ENCODE measurements at regions not wholly inside any gene's neighbourhood (a gene's known extent, or its start where the extent isn't known, plus 50 kb on each side); places are given as distances from the start of the nearest gene placed in this dataset.

DNA sequence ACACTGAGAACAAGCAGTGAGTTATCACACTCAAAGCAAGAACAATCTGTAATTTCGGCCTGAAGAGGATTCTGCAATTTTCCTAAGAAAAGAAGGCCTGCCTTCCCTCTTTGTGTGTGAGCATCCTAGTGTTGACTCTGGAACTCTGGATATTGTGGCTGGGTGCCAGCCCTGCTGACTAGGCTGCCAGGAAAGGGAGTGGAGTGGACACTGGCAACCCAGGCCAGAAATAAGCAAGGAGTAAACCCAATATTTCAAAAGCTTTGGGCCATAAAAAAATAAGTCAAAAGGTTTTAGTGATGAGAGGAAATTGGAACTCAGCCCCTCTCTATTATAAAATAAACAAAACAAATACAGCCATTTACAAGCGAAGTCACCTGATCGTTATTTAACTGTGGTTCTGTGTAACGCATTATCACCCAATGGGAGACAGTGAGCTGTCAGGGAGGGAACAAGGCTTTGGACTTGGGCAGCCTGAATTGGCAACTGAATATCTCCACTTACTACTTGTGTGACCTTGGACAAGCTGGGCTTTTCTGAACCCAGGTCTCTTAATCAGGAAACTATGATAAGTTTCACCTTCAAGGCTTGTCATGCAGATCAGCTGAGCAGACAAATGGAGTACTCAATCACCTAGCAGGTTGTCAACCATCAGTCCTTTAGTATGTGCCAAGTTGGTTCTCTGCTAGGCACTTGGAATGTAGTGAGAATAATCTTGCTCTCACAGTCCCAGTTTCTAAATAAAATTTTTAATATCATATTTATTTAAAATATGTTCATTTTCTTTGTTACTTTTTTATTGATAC is 196.2 kb downstream of the PAX1 start:
- no peak overlapping the region for H3K4me3 ChIP-seq (replicated peaks; ENCODE audit: low read depth, low read length)
- H3K36me3 ChIP-seq (ENCODE audit: control insufficient read depth, insufficient read depth, low read length) = no peaks in the 10 kb centered on the region
- TF ChIP-seq, protein P1, sequence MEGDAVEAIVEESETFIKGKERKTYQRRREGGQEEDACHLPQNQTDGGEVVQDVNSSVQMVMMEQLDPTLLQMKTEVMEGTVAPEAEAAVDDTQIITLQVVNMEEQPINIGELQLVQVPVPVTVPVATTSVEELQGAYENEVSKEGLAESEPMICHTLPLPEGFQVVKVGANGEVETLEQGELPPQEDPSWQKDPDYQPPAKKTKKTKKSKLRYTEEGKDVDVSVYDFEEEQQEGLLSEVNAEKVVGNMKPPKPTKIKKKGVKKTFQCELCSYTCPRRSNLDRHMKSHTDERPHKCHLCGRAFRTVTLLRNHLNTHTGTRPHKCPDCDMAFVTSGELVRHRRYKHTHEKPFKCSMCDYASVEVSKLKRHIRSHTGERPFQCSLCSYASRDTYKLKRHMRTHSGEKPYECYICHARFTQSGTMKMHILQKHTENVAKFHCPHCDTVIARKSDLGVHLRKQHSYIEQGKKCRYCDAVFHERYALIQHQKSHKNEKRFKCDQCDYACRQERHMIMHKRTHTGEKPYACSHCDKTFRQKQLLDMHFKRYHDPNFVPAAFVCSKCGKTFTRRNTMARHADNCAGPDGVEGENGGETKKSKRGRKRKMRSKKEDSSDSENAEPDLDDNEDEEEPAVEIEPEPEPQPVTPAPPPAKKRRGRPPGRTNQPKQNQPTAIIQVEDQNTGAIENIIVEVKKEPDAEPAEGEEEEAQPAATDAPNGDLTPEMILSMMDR (IDR thresholded peaks at IDR 0.05; ENCODE audit: insufficient read depth, low read length, poor library complexity, severe bottlenecking) = no peak
- no peaks in the 10 kb centered on the region for H3K27me3 ChIP-seq (replicated peaks; ENCODE audit: control insufficient read depth, insufficient read depth, low read length)
- DNase-seq (ENCODE audit: extremely low read depth, insufficient read length) = no peak

DNA sequence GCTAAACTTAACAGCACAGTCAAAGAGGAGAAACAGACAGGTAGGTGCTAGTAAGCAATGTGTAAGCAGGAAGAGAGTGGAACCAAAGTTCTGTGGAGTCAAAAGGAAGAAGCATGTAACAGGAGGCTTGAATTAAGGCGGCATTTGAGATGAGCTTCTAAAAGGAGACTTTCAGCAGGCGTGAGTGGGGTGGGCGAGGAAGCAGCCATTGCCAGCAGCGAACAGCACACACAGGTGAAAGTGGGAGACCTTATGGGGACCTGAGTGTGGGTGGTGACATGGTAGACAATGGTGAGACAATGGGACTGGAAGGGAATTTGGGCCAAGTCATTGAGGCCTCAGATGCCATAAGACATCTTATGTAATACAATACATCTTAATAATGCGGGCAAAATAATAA is 195.0 kb downstream of the PAX1 start:
- TF ChIP-seq, protein P1 (IDR thresholded peaks at IDR 0.05; ENCODE audit: insufficient read depth, low read length, poor library complexity, severe bottlenecking) = no peak
- no peaks in the 10 kb centered on the region for H3K36me3 ChIP-seq (ENCODE audit: control insufficient read depth, insufficient read depth, low read length)
- no peak for DNase-seq (ENCODE audit: extremely low read depth, insufficient read length)
- H3K4me3 ChIP-seq (replicated peaks; ENCODE audit: low read depth, low read length) = no peak overlapping the region
- no peaks in the 10 kb centered on the region for H3K27me3 ChIP-seq (replicated peaks; ENCODE audit: control insufficient read depth, insufficient read depth, low read length)

DNA sequence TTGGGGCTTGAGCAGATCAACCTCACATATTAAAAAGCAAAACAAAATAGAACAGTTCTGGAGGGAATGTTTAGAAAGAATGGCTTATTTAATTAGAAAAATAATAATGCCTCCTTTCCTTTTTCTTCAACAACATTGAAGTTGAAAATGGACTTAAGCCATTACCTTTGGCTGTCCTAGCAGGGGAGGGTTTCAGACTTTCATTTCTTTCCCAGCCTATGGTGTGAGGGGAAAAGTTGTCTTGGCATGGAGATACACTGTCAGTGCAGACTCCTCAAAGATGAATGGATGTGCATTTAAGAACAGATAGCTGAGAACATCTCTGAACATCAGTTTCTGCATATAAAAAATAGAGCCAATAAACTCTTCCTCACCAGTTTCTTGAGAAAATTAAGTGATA is 169.5 kb downstream of the PAX1 start:
- no peaks in the 10 kb centered on the region for H3K36me3 ChIP-seq (ENCODE audit: control insufficient read depth, insufficient read depth, low read length)
- DNase-seq (ENCODE audit: extremely low read depth, insufficient read length) = no peak
- TF ChIP-seq, protein P1 (IDR thresholded peaks at IDR 0.05; ENCODE audit: insufficient read depth, low read length, poor library complexity, severe bottlenecking) = no peak
- no peaks in the 10 kb centered on the region for H3K27me3 ChIP-seq (replicated peaks; ENCODE audit: control insufficient read depth, insufficient read depth, low read length)
- no peak overlapping the region for H3K4me3 ChIP-seq (replicated peaks; ENCODE audit: low read depth, low read length)

DNA sequence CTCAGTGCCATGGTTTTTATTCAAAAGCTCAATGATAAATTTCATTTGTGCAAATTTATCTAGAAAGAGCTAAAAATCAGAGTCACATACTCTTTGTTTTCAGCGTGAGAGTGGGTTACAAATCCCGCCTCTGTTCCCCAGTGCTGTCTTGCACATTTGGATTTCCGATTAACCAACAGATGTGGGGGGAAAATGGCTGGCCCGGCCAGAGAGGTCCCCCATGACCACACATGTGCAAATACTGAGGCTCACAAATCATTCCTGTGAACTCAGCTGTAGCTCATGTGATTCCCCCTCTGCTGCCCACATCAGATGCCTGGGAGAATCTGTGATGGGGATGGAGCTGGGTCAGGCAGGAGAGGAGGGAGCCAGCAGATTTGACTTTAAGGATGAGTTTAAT is 168.7 kb downstream of the PAX1 start:
- H3K36me3 ChIP-seq (ENCODE audit: control insufficient read depth, insufficient read depth, low read length) = no peaks in the 10 kb centered on the region
- TF ChIP-seq, protein P1 (IDR thresholded peaks at IDR 0.05; ENCODE audit: insufficient read depth, low read length, poor library complexity, severe bottlenecking) = no peak
- no peaks in the 10 kb centered on the region for H3K27me3 ChIP-seq (replicated peaks; ENCODE audit: control insufficient read depth, insufficient read depth, low read length)
- H3K4me3 ChIP-seq (replicated peaks; ENCODE audit: low read depth, low read length) = no peak overlapping the region
- DNase-seq (ENCODE audit: extremely low read depth, insufficient read length) = no peak

DNA sequence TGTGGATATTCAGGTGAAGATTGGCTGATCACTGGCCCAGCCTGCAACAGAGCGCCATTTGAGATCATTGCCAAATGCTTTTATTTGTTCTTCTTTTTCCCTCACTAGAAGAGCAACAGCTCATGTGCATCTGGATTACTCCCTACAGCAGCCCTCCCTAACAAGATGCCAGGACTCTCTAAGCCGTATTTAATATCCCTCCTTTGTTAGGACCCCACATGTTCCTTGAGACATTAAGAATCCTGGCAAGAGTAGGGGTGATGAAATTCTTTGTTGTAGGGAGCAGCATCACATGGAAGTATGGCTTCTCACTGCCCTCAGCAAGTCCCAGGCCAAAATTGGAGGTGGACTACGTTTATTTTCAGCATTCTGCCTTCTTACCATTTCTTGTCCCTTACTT is 167.8 kb downstream of the PAX1 start:
- no peak overlapping the region for H3K4me3 ChIP-seq (replicated peaks; ENCODE audit: low read depth, low read length)
- no peaks in the 10 kb centered on the region for H3K27me3 ChIP-seq (replicated peaks; ENCODE audit: control insufficient read depth, insufficient read depth, low read length)
- TF ChIP-seq, protein P1 (IDR thresholded peaks at IDR 0.05; ENCODE audit: insufficient read depth, low read length, poor library complexity, severe bottlenecking) = no peak
- DNase-seq (ENCODE audit: extremely low read depth, insufficient read length) = no peak
- no peaks in the 10 kb centered on the region for H3K36me3 ChIP-seq (ENCODE audit: control insufficient read depth, insufficient read depth, low read length)

All from GM06990 (cell line).